GM12874 (cell line): ENCODE measurements at regions not wholly inside any gene's neighbourhood (a gene's known extent, or its start where the extent isn't known, plus 50 kb on each side); places are given as distances from the start of the nearest gene placed in this dataset.

Source experiments
- TF ChIP-seq, protein P1 (sequence below): IDR thresholded peaks from 2 replicates; pipeline ENCODE4 v1.5.1; 2011; ENCODE audit warnings: low read depth, mild to moderate bottlenecking, control low read depth, low read length, moderate library complexity; ENCODE audit not compliant: insufficient read depth

DNA sequence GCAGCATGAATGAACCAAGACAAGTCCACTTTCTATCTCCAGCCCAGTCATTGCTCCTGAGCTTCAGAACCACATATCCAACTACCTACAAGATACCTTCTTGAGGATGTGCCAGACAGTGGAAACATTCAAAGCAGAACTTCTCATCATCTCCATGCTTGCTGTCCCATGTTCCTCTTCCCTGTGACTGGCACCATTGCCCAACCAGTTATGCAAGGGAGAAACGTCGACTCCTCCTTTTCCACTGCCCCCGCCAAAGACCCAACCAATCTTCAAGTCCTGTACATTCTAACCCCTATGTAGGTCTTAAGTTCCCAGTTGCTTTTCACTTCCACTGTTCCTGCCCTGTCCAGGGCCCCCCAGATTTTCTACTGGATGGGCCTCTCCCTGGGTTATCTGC lies 225.7 kb downstream of the RPS24 start:
- TF ChIP-seq, protein P1, sequence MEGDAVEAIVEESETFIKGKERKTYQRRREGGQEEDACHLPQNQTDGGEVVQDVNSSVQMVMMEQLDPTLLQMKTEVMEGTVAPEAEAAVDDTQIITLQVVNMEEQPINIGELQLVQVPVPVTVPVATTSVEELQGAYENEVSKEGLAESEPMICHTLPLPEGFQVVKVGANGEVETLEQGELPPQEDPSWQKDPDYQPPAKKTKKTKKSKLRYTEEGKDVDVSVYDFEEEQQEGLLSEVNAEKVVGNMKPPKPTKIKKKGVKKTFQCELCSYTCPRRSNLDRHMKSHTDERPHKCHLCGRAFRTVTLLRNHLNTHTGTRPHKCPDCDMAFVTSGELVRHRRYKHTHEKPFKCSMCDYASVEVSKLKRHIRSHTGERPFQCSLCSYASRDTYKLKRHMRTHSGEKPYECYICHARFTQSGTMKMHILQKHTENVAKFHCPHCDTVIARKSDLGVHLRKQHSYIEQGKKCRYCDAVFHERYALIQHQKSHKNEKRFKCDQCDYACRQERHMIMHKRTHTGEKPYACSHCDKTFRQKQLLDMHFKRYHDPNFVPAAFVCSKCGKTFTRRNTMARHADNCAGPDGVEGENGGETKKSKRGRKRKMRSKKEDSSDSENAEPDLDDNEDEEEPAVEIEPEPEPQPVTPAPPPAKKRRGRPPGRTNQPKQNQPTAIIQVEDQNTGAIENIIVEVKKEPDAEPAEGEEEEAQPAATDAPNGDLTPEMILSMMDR, result no peak

DNA sequence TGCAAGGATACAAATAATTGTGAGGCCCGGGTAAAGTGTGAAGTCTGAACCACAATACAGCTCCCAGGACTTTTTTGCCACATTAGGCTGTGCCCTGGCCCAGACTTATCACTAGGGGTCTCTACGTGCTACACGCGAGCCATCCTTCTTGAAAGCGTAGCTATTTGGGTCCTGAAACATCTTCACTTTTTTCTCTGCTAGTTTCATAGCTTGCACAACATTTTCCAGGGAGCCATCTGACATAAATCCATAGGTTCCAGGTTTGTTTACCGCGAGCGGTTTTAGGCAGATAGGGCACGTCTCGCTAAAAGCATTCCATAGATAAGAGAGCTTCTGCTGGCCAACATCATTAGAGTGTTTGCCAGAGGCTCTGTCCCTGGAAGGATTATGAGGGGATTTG lies 226.5 kb downstream of the RPS24 start:
- TF ChIP-seq, protein P1, result no peak

DNA sequence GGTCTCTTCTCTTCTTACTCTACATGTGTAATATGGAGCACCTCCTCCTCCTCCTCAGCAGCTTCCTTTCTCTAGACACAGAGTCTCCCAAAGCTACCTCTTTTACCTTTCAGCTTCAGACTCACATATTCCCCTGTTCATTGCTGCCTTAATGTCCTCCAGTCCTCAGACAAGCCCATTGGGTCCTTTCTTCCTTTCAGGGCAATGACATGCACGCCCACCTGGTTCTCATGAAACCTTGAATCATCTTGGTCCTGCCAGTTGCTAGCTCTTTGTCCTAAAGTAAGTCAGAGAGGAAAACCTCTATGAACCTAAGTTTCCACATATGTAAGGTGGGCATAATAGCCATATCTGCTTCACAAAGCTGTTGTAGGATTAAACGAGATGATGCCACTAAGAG lies 227.0 kb downstream of the RPS24 start:
- TF ChIP-seq, protein P1, result no peak

DNA sequence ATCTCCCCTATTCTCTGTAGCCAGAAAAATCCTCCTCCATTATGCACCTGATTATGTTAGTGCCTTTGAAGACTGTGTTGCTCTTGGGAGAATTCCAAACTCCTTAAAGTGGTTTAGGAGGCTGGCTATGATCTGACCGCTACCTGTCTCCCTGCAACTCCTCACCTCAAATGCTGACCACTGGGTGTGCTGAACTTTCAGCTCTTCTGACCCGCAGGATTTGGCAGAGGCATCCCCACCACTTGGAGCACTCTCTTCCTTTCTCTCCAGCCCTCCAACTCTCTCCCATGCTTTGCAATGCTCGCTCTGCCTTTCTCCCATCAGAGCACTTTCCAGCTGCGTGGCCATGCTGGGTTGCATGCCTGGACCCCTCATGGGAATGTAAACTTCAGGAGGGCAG lies 227.6 kb downstream of the RPS24 start:
- TF ChIP-seq, protein P1, result no peak

DNA sequence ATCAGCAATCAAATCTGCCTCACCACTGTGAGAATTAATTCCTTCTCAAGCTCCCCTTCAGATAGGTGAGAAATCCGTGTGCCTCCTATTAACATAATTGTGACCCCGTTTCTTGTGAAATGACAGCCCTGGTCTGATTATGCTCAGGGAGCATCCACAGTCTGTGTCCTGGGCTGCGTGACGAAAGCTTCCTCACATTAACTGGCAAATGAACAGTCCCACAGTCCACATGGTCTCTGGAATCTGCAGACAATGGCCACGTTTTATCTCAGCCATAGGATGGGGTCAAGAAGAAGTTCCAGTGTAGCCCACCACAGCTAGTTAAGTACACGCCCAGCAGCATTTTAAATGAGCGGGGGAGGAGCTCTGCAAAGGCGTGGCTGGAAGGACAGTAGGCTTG lies 229.2 kb downstream of the RPS24 start:
- TF ChIP-seq, protein P1, result no peak

DNA sequence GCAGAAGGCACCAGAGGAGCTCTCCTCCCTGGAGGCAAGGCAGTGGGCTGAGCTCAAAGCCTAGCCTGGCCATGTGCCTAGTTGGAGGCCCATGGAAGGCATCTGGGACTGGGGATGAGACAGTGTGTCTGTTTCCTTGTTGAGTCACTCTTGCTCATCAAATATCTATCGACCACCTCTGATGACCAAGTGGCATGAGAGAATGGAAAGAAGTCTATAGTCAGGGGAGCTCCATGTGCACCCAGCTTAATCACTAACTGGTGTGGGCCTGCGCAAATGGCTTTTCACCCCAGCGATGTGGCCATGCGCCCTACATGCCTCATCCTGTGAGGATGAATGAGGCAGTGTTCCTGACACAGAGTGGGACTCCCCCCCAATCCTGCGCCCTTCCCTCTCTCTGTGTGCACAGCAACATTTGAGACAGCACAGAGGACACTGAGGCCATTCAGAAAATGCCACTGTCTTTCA lies 229.9 kb downstream of the RPS24 start:
- TF ChIP-seq, protein P1, result no peak

DNA sequence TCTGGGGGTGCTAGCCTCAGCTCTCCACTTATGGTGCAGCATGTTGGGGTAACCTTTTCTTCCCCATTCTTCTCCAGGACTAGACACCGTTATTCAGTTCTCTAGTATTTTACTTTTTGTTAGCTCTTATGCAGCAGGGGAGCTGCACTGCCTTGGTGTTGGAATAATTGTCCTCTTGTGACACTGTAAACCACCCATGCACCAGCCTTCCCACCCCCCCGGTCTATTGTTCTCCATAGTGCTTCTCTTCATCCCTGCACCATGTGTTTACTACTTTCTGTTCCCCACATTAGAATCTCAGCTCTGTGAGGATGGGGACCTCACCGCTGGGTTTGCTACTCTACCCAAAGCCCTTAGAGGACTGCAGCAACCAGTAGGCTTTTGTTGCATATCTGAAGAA lies 230.7 kb downstream of the RPS24 start:
- TF ChIP-seq, protein P1, result no peak
